NCI-H2196 treated with DMSO at 0.1 percent for 48 hours (cell line): ENCODE measurements at regions not wholly inside any gene's neighbourhood (a gene's known extent, or its start where the extent isn't known, plus 50 kb on each side); places are given as distances from the start of the nearest gene placed in this dataset.

Experiments used
- DNase-seq: peaks from one replicate; lab custom pipeline; 2025; ENCODE audit not compliant: unreplicated experiment; lab: John Stamatoyannopoulos, UW

DNA sequence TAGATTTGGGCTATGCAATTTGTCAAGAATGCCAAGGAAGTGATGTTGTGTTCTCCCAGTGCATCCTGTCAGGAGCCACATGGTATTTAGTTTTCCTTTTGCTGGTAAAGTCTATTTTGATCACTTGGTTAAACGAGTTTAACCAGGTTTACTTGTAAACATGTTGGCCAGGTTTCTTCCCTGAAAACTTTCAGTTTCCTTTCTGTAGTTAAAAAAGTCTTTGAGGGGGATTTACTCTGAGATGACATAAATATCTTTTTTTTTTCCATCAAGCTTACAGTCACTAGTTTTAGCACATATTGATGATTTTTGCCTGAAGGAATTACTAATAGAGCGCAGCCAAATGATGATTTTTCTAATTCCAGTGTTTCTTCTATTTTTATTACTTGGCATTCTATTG lies 320.5 kb downstream of the PHF14 start:
- DNase-seq: no peak

DNA sequence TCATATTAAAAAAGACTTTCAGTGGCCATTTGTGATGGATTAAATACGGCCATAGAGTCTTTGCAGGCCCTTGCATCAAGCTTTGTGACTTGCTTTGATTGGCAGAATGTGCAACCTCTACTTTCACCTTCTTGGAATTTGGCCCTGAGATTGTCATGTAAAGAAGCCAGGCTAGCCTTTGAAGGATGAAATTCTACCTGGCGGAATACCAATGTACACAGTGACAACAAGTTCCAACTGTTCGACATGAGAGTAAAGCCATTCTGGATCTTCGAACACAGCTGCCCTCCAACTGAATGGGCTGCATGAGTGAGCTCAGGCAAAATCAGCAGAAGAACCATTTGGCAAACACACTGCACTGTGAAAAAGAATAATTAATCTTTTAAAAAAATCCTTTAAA lies 321.3 kb downstream of the PHF14 start:
- no peak for DNase-seq

DNA sequence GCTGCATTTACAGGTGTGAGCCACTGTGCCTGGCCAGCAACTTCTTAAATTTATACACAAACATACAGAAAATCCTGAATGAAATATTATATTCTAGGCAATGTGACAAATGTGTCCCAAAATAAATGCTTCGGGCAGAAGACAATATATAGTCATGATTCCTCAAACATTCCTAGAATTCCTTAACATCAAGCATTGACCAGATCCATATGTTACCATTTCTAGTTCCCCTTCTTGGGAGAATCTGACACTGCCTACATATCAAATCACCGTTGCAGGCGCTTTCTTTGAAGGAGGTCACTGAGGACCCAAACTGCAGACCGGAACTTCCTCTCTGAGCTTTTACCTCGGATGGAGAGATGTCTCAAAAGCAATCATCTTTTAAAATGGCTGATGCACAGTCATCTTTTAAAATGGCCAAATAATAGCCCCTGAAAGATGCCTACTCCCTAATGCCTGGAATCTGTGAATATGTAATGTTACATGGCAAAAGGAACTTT lies 323.5 kb downstream of the PHF14 start:
- DNase-seq: no peak

DNA sequence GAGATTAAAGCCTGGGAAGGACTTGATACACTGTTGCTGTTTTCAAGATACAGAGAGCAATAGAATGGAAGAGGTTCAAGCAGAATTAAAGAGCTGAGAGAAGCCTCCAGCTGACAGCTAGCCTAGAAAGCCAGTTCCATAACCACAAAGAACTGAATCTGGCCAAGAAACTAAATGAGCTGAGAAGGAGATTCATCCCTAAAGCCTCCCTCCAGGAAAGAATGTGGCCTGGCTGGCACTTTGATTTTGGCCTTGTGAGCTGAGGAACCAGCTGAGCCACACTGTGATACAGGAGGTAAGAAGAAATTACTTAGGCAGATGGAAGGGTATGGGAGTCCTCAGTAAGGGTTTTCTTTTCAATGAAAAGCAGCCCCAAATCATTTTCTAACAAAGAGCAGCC lies 324.1 kb downstream of the PHF14 start:
- DNase-seq: no peak

DNA sequence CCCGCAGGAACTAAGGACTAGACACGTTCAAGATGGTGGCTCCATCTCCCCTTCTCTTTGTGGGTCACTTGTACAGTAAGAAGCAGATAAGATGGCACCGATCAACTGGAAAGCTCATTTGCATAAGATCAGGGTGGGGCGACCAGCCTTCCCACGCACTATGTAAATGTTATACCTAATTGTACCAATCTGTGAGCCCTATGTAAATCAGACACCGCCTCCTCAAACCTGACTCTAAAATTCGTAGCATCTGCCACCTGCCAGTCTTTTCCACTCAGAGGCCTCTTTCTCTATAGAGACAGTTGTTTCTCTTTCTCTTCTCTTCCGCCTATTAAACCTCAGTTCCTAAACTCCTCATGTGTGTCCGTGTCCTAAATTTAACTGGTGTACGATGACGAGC lies 324.5 kb downstream of the PHF14 start:
- DNase-seq: no peak

DNA sequence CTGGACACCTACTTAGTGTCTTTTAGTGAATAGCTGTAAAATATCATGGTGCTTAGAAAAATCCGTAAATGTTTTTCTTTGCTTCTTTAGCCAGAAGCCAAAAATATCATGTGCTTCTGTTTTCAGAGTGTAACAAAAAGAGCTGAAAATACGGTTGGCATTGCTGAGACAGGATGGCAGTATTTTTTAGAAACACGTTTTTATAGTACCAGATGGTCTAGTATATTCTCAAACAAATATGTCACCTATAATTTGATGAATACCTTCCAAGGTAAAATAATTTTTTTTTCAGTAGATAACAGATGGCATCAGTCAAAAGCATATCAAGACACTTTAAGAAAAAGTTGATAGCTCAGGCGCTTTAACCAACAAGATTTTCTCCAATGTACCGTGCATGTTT lies 326.6 kb downstream of the PHF14 start:
- DNase-seq: no peak

DNA sequence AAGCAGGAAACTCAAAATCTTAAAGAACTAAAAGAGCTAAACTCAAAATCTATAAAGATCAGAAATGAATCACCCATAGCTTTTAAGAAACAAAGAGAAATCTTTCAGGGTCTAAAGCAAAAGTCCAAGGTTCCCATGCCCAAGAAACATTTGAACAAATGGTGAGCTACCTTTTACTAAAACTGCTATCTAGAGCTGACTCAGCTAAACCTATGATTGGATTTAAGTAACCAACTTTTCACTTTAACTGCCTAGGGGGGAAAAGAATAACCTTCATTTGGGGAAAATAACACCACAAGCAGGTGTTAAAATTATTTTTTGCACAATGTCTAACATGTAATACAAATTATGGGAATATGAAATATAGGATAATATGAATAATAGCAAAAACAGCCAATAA lies 328.4 kb downstream of the PHF14 start:
- DNase-seq: no peak

DNA sequence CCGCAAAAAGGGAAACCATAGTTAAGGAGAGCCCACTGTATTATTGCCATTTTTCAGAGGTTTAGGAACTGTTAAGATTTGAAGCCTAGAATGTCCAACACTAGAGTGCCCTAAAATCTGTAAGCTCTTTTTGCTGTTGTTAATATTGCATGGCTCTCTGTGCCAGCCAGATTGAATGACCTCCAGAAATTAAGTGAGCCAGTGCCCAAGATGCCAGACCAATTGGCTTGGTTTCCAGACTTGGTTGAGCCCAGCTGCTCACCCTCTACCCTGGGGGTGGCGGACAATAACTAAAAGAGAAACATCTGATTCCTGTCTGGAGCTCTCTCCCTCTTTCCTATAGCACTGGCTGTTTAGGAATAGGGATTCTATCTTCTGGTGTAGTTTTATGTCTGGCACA lies 340.1 kb downstream of the PHF14 start:
- no peak for DNase-seq

DNA sequence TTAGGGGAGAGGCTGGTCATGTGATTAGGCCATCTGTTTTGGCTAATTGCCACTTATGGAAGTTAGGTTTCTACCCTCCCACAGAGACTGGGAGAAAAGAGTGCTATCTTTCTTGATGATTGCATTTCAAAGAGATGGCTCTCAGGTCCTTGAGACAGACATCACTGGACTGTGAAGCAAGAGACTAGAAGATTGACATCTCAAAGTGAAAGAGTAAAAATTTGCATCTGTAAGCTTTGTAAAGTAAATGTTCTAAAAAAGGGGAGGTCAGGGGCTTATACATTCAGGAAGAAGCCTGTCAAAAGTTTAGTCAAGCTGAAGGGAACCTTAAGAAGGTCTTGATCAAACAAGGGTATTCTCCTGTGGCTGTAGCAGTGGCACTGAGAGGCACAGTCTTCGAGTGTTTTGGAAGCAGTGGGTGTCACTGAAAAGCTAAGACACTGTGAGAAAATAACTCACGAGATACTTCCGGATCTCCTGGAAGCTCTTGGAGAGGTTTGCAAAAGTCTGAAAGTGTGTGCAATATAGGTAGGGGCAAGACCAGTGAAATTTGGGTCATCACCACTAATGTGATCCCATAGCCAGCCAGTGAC lies 342.1 kb downstream of the PHF14 start:
- no peak for DNase-seq

DNA sequence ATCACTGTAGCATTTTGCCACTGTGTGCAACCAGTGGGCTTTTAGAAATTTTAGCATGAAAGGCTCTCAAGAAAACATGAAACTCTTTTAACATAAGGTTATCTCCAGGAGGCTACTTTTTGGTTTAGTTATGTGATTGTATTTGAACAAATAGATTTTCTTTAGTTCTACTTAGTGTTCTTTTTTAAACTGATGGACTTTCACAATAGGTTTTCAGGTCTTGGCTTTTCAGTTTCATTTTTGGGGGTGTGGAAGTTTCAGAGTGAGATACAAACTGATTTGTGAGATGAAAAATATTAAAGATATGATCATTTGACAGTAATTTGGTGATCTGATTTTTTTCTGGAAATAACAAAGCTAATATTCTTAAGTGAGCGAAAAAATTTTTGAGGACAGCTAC lies 344.1 kb downstream of the PHF14 start:
- DNase-seq: no peak

DNA sequence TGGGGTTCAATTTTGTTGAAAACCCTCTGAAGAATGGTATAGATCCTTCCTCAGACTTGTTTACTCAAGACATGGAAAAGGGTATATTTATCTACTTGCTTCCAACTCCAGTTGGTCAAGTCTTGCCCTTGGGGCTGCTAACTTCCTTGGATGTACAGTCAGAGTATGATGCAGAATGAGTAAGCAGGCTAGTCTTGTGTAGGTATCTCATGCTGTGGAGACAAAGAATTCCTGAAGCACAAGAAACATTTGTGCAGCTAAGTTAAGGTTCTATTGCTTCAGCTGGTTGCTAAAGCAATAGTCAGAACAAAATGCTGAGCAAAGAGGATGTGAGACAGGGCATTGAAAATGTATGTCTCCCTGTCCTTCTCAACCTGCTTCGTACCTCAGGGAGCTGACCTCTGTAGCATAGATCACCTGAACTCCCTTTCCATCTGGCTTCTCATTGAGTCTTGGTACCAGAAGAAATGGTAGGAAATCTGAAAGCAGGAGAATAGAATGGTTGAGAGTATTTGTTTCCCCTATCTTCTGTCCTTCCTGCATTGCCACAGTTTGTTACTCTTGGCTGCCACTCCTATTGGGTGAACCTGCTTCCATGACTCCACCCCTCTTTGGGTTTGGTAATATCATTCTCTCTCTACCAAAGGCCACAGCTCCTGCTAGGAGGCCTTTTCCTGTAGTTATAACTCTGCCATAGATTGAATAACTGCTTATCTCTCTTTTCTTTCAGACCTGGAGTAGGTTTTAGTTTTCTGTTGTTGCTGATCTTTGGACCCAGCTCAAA lies 346.0 kb downstream of the PHF14 start:
- no peak for DNase-seq
